GM10248 (cell line): ENCODE measurements at regions not wholly inside any gene's neighbourhood (a gene's known extent, or its start where the extent isn't known, plus 50 kb on each side); places are given as distances from the start of the nearest gene placed in this dataset.
A peak's percentile ranks its signal among the peaks of the same experiment; 100 is the strongest.

Source experiments
- CTCF ChIA-PET: fragments of 300-600 bp; sonication (Branson Sonifier 250); formaldehyde crosslinking; extraction: SDS; loops from one replicate; lab custom pipeline; 2021; ENCODE audit warnings: antibody characterized with exemption; lab: Yijun Ruan, JAX
- POLR2A ChIA-PET: fragments of 350-650 bp; sonication (Branson Sonifier 250); formaldehyde crosslinking; extraction: SDS; loops from one replicate; lab custom pipeline; 2020; ENCODE audit warnings: antibody characterized with exemption; lab: Yijun Ruan, JAX
- DNase-seq: peaks from one replicate; pipeline ENCODE4 v3.0.0; 2012; ENCODE audit errors: extremely low spot score
- CTCF ChIP-seq: IDR thresholded peaks from 2 replicates; pipeline ENCODE4 v1.5.1; 2012; ENCODE audit warnings: mild to moderate bottlenecking, low read depth; ENCODE audit errors: extremely low read depth, missing control alignments, control extremely low read depth

- DNase-seq = no peak
- TF ChIP-seq CTCF = no peak
- ChIA-PET CTCF (interaction anchor here (0.8 to 6.9 kb wide), 44 partner anchors 9 to 825 kb away, joined by 3 to 89 read pairs (median 4); no protein-coding TSS in a partner anchor), POLR2A (no interaction called here)
Observed at GRCh38 chr12:97404093-97404492, 58.5 kb upstream of the RMST start.

- ChIA-PET POLR2A (no interaction called here), CTCF (interaction anchor here (0.8 to 6.9 kb wide), 42 partner anchors 9 to 826 kb away, joined by 3 to 89 read pairs (median 4); no protein-coding TSS in a partner anchor)
- peak; percentile 47 for DNase-seq
- peak; percentile 75 for TF ChIP-seq CTCF
Observed at GRCh38 chr12:97404543-97404942, 58.1 kb upstream of the RMST start.

- CTCF ChIA-PET = interaction anchor here (1.0 kb wide), 1 partner anchor 12 kb away, joined by 3 read pairs; no protein-coding TSS in a partner anchor
- TF ChIP-seq CTCF = no peak
- no peak for DNase-seq
- POLR2A ChIA-PET = no interaction called here
Observed at GRCh38 chr12:97408363-97408762, 54.2 kb upstream of the RMST start.

GRCh38 chr12:97411341-97411740 is 51.3 kb upstream of the RMST start:
- CTCF ChIA-PET = interaction anchor here (0.9 to 2.1 kb wide), 5 partner anchors 11 to 262 kb away, joined by 3 to 8 read pairs (median 3); no protein-coding TSS in a partner anchor
- TF ChIP-seq CTCF = no peak
- no peak for DNase-seq
- POLR2A ChIA-PET = no interaction called here
